Suprapubic skin (tissue), 4 donors: ENCODE measurements at regions not wholly inside any gene's neighbourhood (a gene's known extent, or its start where the extent isn't known, plus 50 kb on each side); places are given as distances from the start of the nearest gene placed in this dataset.

Experiments
- CTCF ChIP-seq, 2 donors: fragments of 200-600 bp in 1 of 2; fragments of 450-650 bp in 1 of 2; sonication (generic) in 1 of 2; IDR thresholded peaks; one replicate each; pipeline ENCODE4 v1.5.1; 2016 to 2019; ENCODE audit warnings: antibody characterized with exemption in 2 of 2, mild to moderate bottlenecking in 1 of 2, moderate library complexity in 1 of 2
- POLR2A ChIP-seq, 2 donors: fragments of 450-650 bp; IDR thresholded peaks; one replicate each; pipeline ENCODE4 v1.6.1; 2017; ENCODE audit warnings: antibody characterized with exemption in 2 of 2, mild to moderate bottlenecking in 2 of 2, moderate library complexity in 2 of 2
- POLR2AphosphoS5 ChIP-seq, 3 donors: sonication (generic); formaldehyde crosslinking; IDR thresholded peaks; one replicate each; pipeline ENCODE4 v1.6.1; 2017; ENCODE audit warnings: antibody characterized with exemption in 3 of 3

- TF ChIP-seq CTCF (IDR thresholded peaks at IDR 0.05) (no peak), POLR2A (IDR thresholded peaks at IDR 0.05) (no peak), POLR2AphosphoS5 (IDR thresholded peaks at IDR 0.05) (no peak)
Measured at GRCh38 chr5:68454172-68454571, 238.6 kb downstream of the PIK3R1 start.
